Bronchial epithelial cell (primary cell): ENCODE measurements at regions not wholly inside any gene's neighbourhood (a gene's known extent, or its start where the extent isn't known, plus 50 kb on each side); places are given as distances from the start of the nearest gene placed in this dataset.

ENCODE experiments used
- DNase-seq: peaks from one replicate; pipeline ENCODE4 v3.0.0-alpha.2; 2010; ENCODE audit warnings: low read depth
- FAIRE-seq: peaks from 2 replicates; lab custom pipeline; 2011; peaks lifted over from hg19 to GRCh38; lab: Jason Lieb, UNC
- H3K27me3 ChIP-seq: 2 replicates; pipeline ENCODE4 v1.5.1; 2011; ENCODE audit warnings: low read length; ENCODE audit not compliant: control insufficient read depth, insufficient read depth
- H3K36me3 ChIP-seq: 2 replicates; pipeline ENCODE4 v1.5.1; 2011; ENCODE audit warnings: low read length; ENCODE audit not compliant: control insufficient read depth, insufficient read depth
- H3K4me3 ChIP-seq: 2 replicates; pipeline ENCODE4 v1.5.1; 2011; ENCODE audit warnings: mild to moderate bottlenecking, low read depth, low read length, control low read depth
- CTCF ChIP-seq: IDR thresholded peaks from 2 replicates; pipeline ENCODE4 v1.5.1; 2011; ENCODE audit warnings: mild to moderate bottlenecking, moderate library complexity, low read length, control low read depth, inconsistent platforms; ENCODE audit not compliant: insufficient read depth, severe bottlenecking

GRCh38 chr1:234669499-234669898, 59.5 kb upstream of the IRF2BP2 start:
- H3K36me3 ChIP-seq: no peaks in the 10 kb centered on the region
- DNase-seq (no peak), FAIRE-seq (no peak)
- TF ChIP-seq CTCF: no peak
- no peaks in the 10 kb centered on the region for H3K27me3 ChIP-seq
- H3K4me3 ChIP-seq: no peak overlapping the region

- no peak for TF ChIP-seq CTCF
- FAIRE-seq (no peak), DNase-seq (no peak)
- Histone ChIP-seq H3K27me3 (no peaks in the 10 kb centered on the region), H3K4me3 (no peak overlapping the region), H3K36me3 (no peaks in the 10 kb centered on the region)
Observed at GRCh38 chr1:234668577-234668955, 58.6 kb upstream of the IRF2BP2 start.

GRCh38 chr1:234667600-234668576, 57.9 kb upstream of the IRF2BP2 start:
- no peak for TF ChIP-seq CTCF
- FAIRE-seq: no peak
- no peaks in the 10 kb centered on the region for H3K27me3 ChIP-seq

GRCh38 chr1:234666761-234667160, 56.8 kb upstream of the IRF2BP2 start:
- no peak for FAIRE-seq
- Histone ChIP-seq H3K4me3 (no peak overlapping the region), H3K36me3 (no peaks in the 10 kb centered on the region), H3K27me3 (no peaks in the 10 kb centered on the region)
- TF ChIP-seq CTCF: no peak
- DNase-seq: no peak

More at GRCh38 chr1:234667600-234668576, 57.9 kb upstream of the IRF2BP2 start:
- no peak overlapping the region for H3K4me3 ChIP-seq
- no peak for DNase-seq
- no peaks in the 10 kb centered on the region for H3K36me3 ChIP-seq

- DNase-seq (no peak), FAIRE-seq (no peak)
- Histone ChIP-seq H3K4me3 (no peak overlapping the region), H3K27me3 (no peaks in the 10 kb centered on the region), H3K36me3 (no peaks in the 10 kb centered on the region)
- no peak for TF ChIP-seq CTCF
Observed at GRCh38 chr1:234665975-234666605, 56.1 kb upstream of the IRF2BP2 start.
